ENCODE measurements at regions not wholly inside any gene's neighbourhood (a gene's known extent, or its start where the extent isn't known, plus 50 kb on each side); places are given as distances from the start of the nearest gene placed in this dataset.

- POLR2A ChIA-PET = no interaction called here
- Histone ChIP-seq H3K4me1 (ENCODE audit: control insufficient read depth, insufficient read depth, low read length) (no peaks in the 10 kb centered on the region), H3K9me3 (ENCODE audit: control insufficient read depth, insufficient read depth, low read depth, low read length) (no peaks in the 10 kb centered on the region), H3K36me3 (ENCODE audit: control insufficient read depth in 2 of 2, insufficient read depth in 1 of 2, low read length in 2 of 2) (no peaks in the 10 kb centered on the region), H3K27ac (ENCODE audit: extremely low read depth, low read depth, low read length) (no peak overlapping the region), H3K4me3 (ENCODE audit: low read depth, low read length) (no peak overlapping the region)
- CTCF ChIA-PET = no interaction called here
- TF ChIP-seq AEBP2 (tag by site-specific recombination; IDR thresholded peaks at IDR 0.05; ENCODE audit: borderline replicate concordance) (no peak), ZNF133 (tag by site-specific recombination; IDR thresholded peaks at IDR 0.05) (no peak), HOXC10 (CRISPR knock-in tag; IDR thresholded peaks at IDR 0.05) (no peak), ZBTB48 (tag by site-specific recombination; IDR thresholded peaks at IDR 0.05) (no peak), ZNF121 (tag by site-specific recombination; IDR thresholded peaks at IDR 0.05) (no peak), ZNF555 (tag by site-specific recombination; conservative IDR thresholded peaks at IDR 0.05) (no peak), ZNF148 (tag by site-specific recombination; IDR thresholded peaks at IDR 0.05; ENCODE audit: borderline replicate concordance) (no peak)
These were observed 339.8 kb upstream of the RGMB start for GRCh38 chr5:98433673-98434072.

GRCh38 chr5:98436667-98437066 is 336.8 kb upstream of the RGMB start:
- Histone ChIP-seq H3K4me1 (ENCODE audit: control insufficient read depth, insufficient read depth, low read length) (no peaks in the 10 kb centered on the region), H3K9me3 (ENCODE audit: control insufficient read depth, insufficient read depth, low read depth, low read length) (no peaks in the 10 kb centered on the region), H3K36me3 (ENCODE audit: control insufficient read depth in 2 of 2, insufficient read depth in 1 of 2, low read length in 2 of 2) (no peaks in the 10 kb centered on the region), H3K4me3 (ENCODE audit: low read depth, low read length) (no peak overlapping the region), H3K27ac (ENCODE audit: extremely low read depth, low read depth, low read length) (no peak overlapping the region)
- TF ChIP-seq INSM2 (tag by site-specific recombination; IDR thresholded peaks at IDR 0.05) (no peak), ZNF692 (tag by site-specific recombination; IDR thresholded peaks at IDR 0.05) (no peak), ZNF529 (tag by site-specific recombination; IDR thresholded peaks at IDR 0.05; ENCODE audit: insufficient replicate concordance) (no peak), ZFP37 (tag by site-specific recombination; IDR thresholded peaks at IDR 0.05) (no peak)
- POLR2A ChIA-PET = no interaction called here
- CTCF ChIA-PET = no interaction called here

GRCh38 chr5:98442448-98442847 is 331.0 kb upstream of the RGMB start:
- TF ChIP-seq ZNF843 (tag by site-specific recombination; IDR thresholded peaks at IDR 0.05) (no peak), MEIS1 (CRISPR knock-in tag; IDR thresholded peaks at IDR 0.05; ENCODE audit: borderline replicate concordance) (no peak), ZNF324 (tag by site-specific recombination; IDR thresholded peaks at IDR 0.05) (no peak), KLF1 (tag by site-specific recombination; IDR thresholded peaks at IDR 0.05) (no peak), REPIN1 (tag by site-specific recombination; IDR thresholded peaks at IDR 0.05; ENCODE audit: low read depth) (no peak), ZNF311 (tag by site-specific recombination; IDR thresholded peaks at IDR 0.05; ENCODE audit: borderline replicate concordance) (no peak), ZNF433 (tag by site-specific recombination; IDR thresholded peaks at IDR 0.05; ENCODE audit: low read depth) (no peak), ZNF521 (tag by site-specific recombination; IDR thresholded peaks at IDR 0.05) (no peak), ZBTB20 (tag by site-specific recombination; IDR thresholded peaks at IDR 0.05) (no peak)
- ChIA-PET POLR2A (no interaction called here), CTCF (no interaction called here)
- Histone ChIP-seq H3K4me3 (ENCODE audit: low read depth, low read length) (no peak overlapping the region), H3K4me1 (ENCODE audit: control insufficient read depth, insufficient read depth, low read length) (no peaks in the 10 kb centered on the region), H3K9me3 (ENCODE audit: control insufficient read depth, insufficient read depth, low read depth, low read length) (no peaks in the 10 kb centered on the region), H3K27ac (ENCODE audit: extremely low read depth, low read depth, low read length) (no peak overlapping the region), H3K36me3 (ENCODE audit: control insufficient read depth in 2 of 2, insufficient read depth in 1 of 2, low read length in 2 of 2) (no peaks in the 10 kb centered on the region)
